HT-29 (cell line): ENCODE measurements at regions not wholly inside any gene's neighbourhood (a gene's known extent, or its start where the extent isn't known, plus 50 kb on each side); places are given as distances from the start of the nearest gene placed in this dataset.

Experiments
- DNase-seq: peaks from one replicate; pipeline ENCODE4 v3.0.0-alpha.2; 2015; ENCODE audit warnings: low spot score

DNA sequence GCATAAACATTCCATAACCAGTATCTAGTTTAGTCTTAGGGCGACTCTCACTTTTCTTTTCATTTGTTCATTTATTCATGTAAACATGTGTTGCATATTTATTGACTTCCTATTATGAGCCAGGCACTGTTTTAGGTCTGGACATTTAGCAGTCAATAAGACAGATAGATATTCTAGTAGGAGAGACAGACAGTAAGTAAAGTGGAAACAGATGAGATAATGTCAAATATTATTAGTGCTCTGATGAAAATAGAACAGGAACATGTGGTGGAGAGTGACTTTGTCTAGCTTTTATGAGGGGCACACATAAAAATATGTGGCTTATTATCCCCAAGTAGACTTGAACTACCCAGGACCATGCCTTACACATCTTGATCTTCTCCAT lies 193.0 kb downstream of the NDFIP2 start:
- no peak for DNase-seq

DNA sequence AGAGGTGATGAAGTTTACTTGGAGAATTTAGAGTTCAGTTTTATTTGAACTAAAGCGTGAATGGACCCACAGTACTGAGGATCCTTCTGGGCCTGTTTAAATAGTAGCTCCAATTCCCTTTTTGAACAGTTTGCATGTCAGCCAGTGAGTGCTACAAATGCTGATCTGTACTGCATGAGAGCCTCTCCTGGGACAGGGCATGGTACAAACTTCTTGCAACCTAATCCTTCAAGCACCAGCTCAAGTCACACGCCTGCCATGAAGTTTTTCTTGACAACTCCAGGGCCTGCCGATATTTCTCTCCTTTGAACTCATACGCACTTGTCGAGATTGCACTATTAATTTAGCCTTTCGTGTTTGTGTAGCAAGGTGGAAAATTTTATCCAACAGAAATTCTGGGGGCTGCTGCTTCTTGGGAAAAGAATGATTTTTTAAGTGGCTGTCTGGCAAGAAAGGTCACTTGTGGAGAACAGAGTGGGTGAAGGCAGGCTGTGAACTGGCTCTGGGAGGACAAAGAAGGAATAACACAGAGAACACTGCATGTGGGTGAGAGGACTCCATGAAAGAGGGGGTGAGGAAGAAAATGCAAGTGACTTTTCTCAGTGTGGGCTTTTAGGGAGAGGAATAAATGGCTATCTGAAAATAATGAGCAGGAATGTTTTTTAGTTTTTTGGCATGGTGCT lies 192.5 kb downstream of the NDFIP2 start:
- DNase-seq = no peak

DNA sequence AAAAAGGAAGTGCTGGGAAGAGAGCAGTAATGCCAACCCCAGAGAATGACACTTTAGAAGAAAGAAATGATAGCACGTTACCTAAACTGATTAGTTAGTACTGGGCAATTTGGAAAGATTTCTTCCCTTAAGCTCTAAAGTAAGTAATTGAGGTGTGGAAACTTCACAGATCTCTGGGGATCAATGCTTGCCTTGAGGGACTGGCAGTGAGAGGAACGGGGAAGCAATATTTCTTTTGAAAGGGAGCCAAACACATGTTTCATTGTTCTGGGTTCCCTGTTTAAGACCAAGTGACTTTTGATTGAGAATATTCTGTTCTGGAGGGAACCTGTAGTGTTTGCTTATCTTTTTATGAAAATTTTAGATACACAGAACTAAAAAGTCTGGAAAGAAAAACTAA lies 190.5 kb downstream of the NDFIP2 start:
- no peak for DNase-seq

DNA sequence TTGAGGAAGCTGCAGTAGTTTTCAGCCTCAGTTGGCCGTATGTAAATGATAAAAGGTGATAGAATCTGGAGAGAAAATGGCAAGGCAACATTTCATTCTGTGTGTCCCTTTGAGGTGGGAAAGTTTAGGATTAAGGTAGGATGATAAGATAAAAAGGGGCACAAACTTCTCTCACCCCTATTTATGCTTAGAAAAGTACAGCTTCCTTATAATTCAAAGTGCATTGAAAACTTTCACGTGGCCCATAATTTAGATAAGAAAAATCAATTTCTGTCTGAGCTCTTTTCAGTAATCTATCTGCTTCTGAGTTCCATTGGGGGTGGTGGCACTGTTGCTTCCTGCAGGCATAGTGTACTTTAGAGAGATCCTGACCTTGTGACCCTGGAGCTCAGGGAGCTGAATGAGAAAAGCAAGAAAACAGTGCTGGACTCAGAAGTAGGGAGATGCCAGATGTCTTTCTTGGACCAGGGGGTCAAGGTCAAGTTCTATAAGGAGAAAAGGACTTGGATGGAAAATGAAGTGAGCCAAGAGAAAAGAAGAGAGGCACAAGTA lies 187.3 kb downstream of the NDFIP2 start:
- no peak for DNase-seq

DNA sequence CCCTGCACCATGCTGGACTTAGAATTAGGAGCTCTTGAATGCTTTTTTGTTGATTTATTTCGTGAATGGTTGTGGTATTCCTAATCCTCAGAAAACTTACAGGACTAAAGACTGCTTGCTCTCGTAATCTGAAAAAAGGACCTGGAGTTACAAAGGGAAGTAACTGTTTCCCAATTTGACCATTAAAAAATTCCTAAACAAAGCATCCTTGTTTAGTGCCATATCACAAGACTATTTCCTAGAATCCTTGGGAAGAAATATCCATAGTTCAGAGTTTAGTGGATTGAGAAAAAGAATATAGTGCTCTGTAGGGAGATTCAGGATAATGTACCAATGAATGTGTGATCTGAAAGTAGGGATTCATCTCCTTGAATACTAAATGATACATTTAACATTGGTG lies 186.8 kb downstream of the NDFIP2 start:
- no peak for DNase-seq

DNA sequence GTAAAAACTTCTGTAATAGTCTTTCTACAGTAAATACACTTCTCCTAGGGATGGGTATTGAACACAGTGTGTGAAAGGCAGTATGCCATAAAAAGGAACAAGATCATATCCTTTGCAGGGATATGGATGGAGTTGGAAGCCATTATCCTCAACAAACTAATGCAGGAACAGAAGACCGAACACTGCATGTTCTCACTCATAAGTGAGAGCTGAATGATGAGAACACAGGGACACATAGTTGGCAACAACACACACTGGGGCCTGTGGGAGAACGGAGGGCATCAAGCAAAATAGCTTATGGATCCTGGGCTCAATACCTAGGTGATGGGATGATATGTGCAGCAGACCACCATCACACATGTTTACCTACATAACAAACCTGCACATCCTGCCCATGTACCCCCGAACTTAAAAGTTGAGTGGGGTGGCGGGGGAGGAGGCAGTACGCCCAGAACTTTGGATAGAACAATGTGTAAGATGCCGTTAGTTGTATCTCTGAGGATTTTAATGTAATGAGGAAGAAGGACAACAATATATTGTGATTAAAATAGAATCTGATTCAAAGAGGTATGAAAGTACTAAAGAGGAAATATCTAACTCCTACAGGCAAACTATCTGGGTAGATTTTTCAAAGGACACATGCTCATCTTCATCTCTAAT lies 183.2 kb downstream of the NDFIP2 start:
- no peak for DNase-seq

DNA sequence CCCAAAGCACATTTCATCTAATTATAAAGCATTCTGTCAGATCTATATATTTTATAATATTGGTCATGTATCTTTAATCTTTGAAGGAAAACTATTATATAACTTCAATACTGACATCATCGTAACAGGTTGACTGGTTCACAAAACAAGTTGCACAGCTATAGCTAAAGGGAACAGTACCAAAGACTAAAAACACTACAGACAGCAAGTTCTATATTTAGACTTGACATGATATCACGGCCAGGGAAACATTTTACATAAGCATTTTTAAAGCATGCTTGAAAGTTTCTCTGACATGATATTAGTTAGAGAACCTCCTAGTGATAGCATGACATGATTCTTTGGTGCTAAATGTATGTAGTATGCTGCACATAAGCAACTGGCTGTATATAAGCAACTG lies 182.5 kb downstream of the NDFIP2 start:
- no peak for DNase-seq

DNA sequence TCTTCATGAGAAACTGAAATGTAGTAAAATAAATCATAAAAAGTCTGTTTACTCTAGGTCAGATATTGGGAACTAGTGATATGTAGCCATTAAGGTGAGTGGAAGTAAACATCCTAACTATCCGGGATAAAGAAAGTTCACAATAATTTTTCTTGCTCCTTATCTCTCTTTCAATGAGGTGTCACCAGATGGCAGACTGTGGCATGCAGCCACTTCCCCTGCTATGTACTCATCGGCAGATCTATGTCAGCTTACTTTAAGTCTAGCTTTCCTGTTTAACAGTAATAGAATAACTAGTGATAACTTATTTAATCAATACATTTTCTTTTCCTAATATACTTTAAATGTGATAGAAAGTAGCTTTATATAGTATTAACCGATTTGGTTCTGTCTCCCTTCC lies 181.9 kb downstream of the NDFIP2 start:
- DNase-seq = peak; percentile 22

DNA sequence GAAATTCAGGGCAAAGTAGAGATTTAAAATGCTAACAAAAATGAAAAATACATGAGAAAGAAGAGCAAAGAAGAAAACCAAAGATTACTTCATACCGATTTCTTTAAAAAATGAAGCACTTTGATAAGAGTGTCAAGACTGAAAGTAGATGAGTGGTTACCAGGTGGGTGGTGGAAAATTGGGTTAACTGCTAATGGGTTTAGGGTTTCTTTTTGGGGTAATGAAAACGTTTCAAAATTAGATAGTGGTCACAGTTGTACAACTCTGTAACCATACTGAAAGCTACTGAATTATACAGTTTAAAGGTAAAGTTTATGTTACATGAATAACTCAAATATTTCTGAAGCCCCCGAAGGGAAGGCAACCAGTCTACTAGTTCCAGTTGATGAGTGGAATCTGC lies 179.4 kb downstream of the NDFIP2 start:
- DNase-seq = no peak

DNA sequence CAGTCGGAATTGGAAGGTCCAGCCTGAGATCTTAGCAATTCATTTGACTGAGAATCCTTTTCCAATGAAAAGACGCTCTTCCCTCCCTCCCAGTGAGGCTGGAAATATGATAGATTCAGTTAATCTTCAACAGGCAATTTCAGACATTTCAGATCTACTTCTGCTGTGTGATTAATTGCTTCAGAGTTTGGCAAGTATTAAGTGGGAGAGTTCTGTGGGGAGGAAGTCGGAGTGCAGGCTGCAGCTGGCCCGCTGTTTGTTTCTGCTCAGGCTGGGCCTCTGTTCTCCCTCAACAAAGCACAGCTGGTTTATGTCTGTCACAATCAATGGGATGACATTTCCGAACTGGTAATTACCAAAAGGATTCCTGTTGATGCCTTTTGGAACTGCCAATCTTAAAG lies 178.2 kb downstream of the NDFIP2 start:
- no peak for DNase-seq

DNA sequence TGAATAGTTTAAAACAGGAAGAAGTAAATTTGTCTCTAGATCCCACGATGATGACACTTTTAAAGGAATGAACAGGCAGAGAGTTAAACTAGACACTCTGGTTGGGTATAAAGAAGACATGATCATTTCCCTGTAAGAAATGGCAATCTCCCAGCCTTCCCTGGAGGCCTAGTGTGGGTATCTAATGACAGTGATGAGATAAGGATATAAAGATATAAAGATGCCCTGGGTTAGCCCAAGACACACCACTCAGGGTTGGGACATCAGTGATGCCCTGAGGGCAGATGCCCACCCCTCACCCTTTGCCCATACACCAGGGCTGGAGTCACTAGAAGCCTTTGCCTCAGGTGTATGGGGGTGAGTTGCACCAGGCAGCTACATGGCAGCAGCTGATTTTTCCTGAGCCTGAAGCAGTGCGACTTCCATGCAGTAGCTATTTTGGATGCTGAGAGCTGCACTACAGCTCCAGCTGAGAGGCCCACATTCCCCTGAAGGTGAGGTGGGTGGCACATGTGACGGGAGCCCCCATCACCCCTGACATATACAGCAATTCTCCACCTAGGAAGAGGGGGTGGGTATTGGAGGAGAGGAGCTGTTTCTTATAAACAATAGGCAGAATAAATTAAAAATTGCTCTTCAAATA lies 177.5 kb downstream of the NDFIP2 start:
- no peak for DNase-seq

DNA sequence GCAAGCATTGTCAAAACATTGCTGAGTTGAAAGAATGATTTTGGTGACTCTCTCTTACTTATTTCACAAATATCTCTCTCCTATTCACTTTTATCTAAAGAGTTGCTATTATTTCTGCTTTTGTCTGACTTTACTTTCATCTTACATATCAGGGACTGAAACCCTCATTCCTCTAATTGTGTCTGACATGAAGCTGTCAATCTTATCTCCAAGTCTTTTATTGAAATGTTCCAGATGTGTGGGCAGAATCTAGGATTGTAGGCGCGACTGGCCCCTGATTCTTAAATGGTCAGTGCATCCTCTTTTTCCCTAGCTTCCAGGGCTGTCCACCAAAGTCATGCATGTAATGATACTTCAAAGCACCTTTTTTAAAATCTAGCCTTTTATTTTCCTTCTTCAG lies 174.6 kb downstream of the NDFIP2 start:
- no peak for DNase-seq

DNA sequence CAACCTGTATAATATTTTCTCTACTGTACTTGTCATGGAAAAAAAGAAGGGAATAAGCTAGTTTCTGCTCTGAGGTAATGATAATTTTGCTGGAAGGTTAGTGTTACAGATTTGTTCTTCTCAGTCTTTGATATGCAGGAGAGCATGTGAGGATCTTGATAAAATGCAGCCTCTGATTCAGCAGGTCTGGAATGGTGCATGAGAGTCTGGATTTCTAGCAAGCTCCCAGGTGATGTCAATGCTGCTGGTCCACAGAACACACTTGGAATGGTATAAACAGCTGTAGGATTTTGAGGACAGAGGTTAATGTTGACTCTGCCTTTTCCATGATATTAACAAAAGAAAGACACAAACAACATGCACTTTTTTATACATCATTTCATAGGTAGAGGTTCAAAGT lies 173.6 kb downstream of the NDFIP2 start:
- no peak for DNase-seq

DNA sequence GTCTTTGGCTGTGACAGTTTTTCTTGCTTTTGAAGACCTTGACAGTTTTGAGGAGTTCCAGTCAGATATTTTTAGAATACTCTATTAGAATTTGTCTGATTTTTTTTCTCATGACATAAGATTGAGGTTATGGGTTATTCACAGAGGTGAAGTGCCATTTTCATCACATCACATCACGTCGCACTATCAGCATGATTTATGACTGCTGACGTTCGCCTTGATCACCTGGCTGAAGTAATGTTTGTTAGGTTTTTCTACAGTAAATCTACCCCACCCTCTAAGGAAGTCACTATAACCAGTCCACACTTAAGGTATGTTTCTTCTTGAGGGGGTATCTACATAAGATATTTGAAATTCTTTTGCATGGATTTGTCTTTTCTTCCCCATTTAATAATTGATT lies 169.7 kb downstream of the NDFIP2 start:
- no peak for DNase-seq

DNA sequence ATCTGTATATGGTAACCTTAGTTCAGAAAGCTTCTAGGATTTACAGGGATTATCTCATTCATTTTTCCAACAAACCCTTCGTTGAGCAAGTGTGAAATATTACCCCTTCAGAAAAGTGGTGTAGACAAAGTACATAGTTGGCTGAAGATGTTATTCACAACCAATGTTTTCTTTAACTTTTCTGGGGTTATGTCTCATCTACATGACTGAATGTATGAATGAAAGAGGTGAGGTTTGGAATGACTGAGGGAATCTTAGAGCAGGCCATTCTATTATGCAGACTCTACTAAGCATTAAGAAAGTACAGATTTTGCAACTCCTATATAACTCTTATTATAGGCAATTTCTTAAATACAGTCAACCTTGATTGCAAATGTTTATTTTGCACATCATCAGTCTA lies 167.2 kb downstream of the NDFIP2 start:
- no peak for DNase-seq

DNA sequence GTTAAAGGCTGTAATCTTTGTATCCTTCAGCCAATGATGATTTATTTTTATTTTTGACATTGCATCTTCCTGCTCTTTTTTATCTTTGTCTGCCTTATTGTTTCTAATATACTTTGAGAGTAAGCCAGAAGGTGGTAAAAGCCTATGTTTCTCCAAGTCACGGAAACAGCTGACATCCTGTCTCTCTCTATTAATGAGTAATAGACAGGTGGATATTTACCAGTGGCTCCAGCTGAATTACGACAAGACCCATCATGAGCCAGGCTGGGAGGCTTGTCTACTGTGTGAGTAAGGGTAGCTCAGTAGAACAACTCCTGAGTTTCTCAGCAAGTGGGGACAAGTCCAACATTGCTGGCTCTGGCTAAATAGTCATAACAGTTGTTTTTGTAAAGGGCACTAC lies 166.6 kb downstream of the NDFIP2 start:
- DNase-seq = peak; percentile 8

DNA sequence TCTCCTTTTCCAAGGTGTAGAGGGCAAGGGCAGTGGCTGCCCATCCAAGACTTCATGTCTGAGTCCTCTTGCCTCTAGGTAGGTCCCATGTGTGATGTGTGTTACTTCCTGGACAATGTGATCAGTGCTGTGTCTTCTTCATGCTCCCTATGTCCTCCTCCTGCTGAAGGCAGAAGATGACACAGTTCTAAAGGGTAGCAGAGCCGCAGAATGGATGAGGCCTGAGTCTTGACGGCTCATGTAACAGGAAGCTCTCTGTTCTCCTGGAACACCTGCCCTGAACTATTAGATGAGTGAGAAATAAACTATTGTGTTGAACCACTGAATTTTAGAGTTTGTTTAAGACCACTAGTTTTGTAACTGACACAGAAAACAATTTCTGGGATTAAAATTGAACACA lies 165.9 kb downstream of the NDFIP2 start:
- no peak for DNase-seq

DNA sequence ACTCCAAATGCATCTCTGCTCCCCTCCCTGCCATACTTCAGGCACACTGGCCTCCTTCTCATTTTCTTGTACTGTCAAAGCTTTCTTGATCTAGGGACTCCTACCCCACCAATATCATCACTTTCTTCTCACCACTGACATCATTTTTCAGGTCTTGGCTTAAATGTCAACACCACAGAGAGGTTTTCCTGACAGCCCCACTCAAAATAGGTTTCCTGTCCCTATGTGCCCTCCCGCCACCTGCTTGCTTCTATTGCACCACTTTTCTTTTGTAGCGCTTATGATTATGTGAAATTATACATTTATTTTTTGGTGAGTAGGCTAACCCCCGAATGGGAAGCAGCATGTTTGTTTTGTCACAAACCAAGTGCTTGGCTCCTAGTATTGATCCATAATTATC lies 164.6 kb downstream of the NDFIP2 start:
- DNase-seq = no peak

DNA sequence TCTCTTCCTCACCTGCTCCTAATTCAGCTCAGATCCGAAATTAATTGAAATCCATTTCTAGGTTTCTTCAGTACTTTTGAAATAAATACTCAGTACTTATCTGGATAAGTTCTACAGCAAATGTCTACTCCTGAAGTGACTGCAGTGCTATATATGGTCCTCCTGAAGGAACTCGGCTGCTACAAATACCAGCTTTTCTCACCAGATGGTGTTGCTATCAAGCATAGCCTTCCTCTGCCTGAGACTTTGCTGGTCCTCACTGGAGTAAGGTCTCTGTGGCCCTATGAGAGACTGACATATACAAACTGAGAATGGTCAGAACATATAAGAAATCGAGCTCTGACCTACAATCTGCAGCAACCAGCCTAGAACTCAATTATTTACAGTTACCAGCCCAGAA lies 161.6 kb downstream of the NDFIP2 start:
- no peak for DNase-seq

DNA sequence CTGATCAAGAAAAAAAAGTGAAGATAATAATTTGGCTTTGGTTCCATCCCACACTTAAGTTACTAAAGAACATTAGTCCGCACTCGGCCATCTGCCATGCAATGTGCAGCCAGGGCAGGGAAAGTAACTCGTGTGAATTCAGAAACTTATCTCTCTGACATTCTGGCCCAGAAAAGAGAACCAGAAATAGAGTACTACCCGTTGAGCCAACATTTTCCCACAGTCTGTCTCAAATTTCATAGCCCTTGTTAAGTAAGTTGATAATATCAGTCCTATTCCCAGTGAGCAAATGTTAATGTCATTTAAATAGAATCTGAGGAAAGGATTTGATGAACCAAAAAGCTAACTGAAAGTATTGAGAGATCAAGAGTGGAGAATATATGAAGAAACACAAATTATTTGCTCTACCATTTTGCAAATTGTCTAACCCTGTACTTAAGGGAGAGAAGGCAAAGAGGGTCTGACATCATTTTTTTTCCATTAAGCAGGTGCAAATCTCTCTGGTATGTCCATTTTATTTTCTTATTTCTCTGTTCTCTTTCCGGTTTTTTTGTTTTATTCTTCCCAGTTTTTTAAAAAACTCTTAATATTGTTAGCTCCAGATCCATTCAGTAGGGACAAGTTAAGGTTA lies 156.3 kb downstream of the NDFIP2 start:
- DNase-seq = no peak

DNA sequence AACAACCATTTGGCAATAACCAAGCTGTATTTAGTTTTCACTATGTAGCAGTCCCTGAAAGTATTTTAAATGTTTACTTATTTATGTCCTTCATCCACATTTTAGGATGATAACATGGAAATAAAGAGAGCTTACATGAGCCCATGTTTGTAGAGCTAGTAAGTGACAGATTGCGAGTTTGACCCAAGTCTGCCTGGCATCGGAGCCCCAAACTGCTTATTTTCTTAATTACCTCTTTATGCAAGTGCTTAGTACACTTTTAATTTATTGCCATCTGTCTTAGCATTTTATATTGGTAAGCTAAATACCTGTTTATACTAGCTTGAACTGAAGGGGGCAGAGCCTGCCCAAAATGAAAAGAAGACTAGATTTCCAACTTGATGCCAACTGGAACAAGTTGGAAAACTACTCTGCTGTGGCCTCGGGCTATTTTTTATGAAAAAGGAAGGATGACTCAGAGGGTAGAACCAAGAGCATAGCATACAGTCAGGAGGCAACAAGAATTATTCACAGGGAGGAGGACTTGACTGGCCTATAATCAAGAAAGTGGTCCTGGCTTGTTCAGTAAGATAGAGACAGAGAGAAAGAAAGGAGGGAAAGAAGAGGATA lies 150.2 kb downstream of the NDFIP2 start:
- peak; percentile 33 for DNase-seq

DNA sequence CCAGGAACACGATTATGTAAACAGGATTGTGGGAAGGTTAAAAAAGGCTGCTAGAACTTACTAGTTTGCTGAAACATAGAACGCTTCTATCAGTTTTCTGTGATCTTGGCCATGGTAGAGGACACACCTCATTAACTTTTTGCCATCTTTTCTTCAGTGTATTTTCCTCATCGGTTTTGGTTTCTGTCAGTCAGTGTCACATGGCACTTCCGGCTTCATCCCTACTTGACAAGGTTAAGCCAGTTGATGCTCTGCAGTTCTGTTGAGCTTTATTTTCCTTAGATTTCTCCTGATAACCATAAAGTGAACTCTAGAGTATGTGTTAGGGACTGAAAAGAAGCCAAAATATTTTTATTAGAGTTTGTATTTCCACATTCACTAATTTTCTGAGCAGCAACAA lies 147.5 kb downstream of the NDFIP2 start:
- DNase-seq = no peak
